Heart right ventricle (tissue), 16 donors: ENCODE measurements at regions not wholly inside any gene's neighbourhood (a gene's known extent, or its start where the extent isn't known, plus 50 kb on each side); places are given as distances from the start of the nearest gene placed in this dataset.

Experiments used
- ATAC-seq, 8 donors: fragments of 200-7000 bp; cut with Tn5 transposase; one replicate each; pipeline ENCODE4 v1.9.1; 2020; ENCODE audit warnings: mild to moderate bottlenecking in 8 of 8, moderate library complexity in 8 of 8, moderate number of reproducible peaks in 1 of 8
- DNase-seq, 2 donors: peaks; one replicate each; pipeline ENCODE4 v3.0.0-alpha.2; 2020
- H3K27ac ChIP-seq, 10 donors: fragments of 200-600 bp; sonication (generic) in 2 of 10; one replicate each; pipeline versions ENCODE4 v1.5.0 to v1.8.0; 2020 to 2022; ENCODE audit warnings: mild to moderate bottlenecking in 3 of 10
- H3K27me3 ChIP-seq, 7 donors: fragments of 200-600 bp; one replicate each; pipeline ENCODE4 v1.8.0; 2021 to 2022; ENCODE audit warnings: mild to moderate bottlenecking in 2 of 7
- H3K36me3 ChIP-seq, 9 donors: fragments of 200-600 bp; sonication (generic) in 1 of 9; one replicate each; pipeline versions ENCODE4 v1.5.0 to v1.8.0; 2020 to 2022; ENCODE audit warnings: mild to moderate bottlenecking in 2 of 9
- H3K4me1 ChIP-seq, 9 donors: fragments of 200-600 bp; sonication (generic) in 1 of 9; one replicate each; pipeline versions ENCODE4 v1.5.0 to v1.8.0; 2020 to 2022; ENCODE audit warnings: mild to moderate bottlenecking in 4 of 9
- H3K4me3 ChIP-seq, 10 donors: fragments of 200-600 bp; sonication (generic) in 2 of 10; one replicate each; pipeline versions ENCODE4 v1.5.0 to v1.8.0; 2020 to 2022; ENCODE audit warnings: mild to moderate bottlenecking in 7 of 10, moderate library complexity in 2 of 10
- H3K9me3 ChIP-seq, 11 donors: fragments of 200-600 bp in 10 of 11; sonication (generic) in 2 of 11; one replicate each; pipeline versions ENCODE4 v1.5.0 to v1.8.0; 2013 to 2022; ENCODE audit warnings: mild to moderate bottlenecking in 2 of 11, control low read depth in 1 of 11, moderate library complexity in 1 of 11
- WGBS, 2 donors: extraction: QIAGEN DNeasy Blood & Tissue Kit; methylation state at CpG; one replicate each; pipeline ENCODE4 v1.1.7; 2013; ENCODE audit warnings: inconsistent platforms in 1 of 2; 5-methylcytosine and 5-hydroxymethylcytosine counted together
- intact Hi-C, 10 donors: fragments of 100-400 bp; cut with DNase I; formaldehyde crosslinking; loops; one replicate each; pipeline versions ENCODE4 v1.11.1 to v1.14.2; 2022
- TF ChIP-seq, protein P1 (sequence below), 9 donors: fragments of 200-600 bp; sonication (generic) in 2 of 9; IDR thresholded peaks; one replicate each; pipeline versions ENCODE4 v1.5.0 to v1.8.0; 2021 to 2022; ENCODE audit warnings: antibody characterized with exemption in 9 of 9, mild to moderate bottlenecking in 5 of 9, moderate library complexity in 1 of 9
- donor health status: Arrhythmogenic right ventricular cardiomyopathy.
- donor health status: ischemic (EF 13 %, LVEDD 7.1; RV severe dilation, severe dysfunction).
- donor health status: healthy with polysubstance abuse.
- donor health status: DM: no; HTN: yes; CAD: no.
- donor health status: DM: no; HTN: no; CAD: no.
- donor health status: ischemic (EF 25% LVEDD 6.9; RV normal size, moderate dysfunction).
- donor health status: ischemic (EF 25% LVEDD 5.7; RV mildly dilated, moderate dysfunction).
- donor health status: healthy.
- donor health status: DM: yes; HTN: yes; CAD: no.
- donor health status: Ischemic cardiomyopathy.
- donor health status: ischemic (EF 35%, LVEDD 5.7; RV mildly dilated, moderate dysfunction).
- donor health status: nonischemic (EF 11% LVEDD 7.7; RV severe dilation, severe dysfunction).
- donor health status: DM: yes; HTN: yes; CAD: no.
- donor health status: PGD.
- donor health status: ischemic (EF 29% LVEDD 5.4; RV normal size, mild dysfunction).
- donor health status: nonischemic (EF 23%, LVEDD 6.1; RV moderate dilation, normal function).

DNA sequence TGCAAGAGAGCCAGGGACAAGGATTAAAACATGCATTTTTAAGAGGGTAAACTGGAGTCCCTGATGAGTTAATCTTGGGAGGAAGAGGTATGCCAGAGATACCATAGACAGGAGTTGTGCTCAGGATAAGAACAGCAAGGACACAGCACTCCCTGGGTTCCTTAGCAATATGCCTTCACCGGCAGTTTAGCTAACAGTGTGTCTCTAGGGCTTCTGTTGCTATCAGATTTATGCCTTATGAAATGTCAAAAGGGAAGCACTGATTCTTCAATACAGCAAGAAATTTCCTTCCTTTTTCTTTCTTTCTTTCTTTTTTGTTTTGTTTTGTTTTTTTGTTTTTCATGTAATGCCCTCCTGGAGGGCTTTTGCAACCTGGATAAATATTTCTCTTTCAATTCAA, 71.3 kb upstream of the LARGE1 start:
- DNase-seq (no peak), ATAC-seq (no peak)
- Histone ChIP-seq H3K4me3 (no peak overlapping the region), H3K27ac (no peak overlapping the region), H3K4me1 (no peaks in the 10 kb centered on the region), H3K36me3 (no peaks in the 10 kb centered on the region), H3K9me3 (peaks cover 0 to 8% (median 0%) of the 10 kb centered on the region in 11 donors), H3K27me3 (peaks cover 0 to 37% (median 5%) of the 10 kb centered on the region in 7 donors)
- intact Hi-C loops: no loop called here
- 48 to 52% methylated on average over 1 of the region's 1 CpG for WGBS, 2 donors
- TF ChIP-seq, protein P1, sequence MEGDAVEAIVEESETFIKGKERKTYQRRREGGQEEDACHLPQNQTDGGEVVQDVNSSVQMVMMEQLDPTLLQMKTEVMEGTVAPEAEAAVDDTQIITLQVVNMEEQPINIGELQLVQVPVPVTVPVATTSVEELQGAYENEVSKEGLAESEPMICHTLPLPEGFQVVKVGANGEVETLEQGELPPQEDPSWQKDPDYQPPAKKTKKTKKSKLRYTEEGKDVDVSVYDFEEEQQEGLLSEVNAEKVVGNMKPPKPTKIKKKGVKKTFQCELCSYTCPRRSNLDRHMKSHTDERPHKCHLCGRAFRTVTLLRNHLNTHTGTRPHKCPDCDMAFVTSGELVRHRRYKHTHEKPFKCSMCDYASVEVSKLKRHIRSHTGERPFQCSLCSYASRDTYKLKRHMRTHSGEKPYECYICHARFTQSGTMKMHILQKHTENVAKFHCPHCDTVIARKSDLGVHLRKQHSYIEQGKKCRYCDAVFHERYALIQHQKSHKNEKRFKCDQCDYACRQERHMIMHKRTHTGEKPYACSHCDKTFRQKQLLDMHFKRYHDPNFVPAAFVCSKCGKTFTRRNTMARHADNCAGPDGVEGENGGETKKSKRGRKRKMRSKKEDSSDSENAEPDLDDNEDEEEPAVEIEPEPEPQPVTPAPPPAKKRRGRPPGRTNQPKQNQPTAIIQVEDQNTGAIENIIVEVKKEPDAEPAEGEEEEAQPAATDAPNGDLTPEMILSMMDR (IDR thresholded peaks at IDR 0.05): no peak

DNA sequence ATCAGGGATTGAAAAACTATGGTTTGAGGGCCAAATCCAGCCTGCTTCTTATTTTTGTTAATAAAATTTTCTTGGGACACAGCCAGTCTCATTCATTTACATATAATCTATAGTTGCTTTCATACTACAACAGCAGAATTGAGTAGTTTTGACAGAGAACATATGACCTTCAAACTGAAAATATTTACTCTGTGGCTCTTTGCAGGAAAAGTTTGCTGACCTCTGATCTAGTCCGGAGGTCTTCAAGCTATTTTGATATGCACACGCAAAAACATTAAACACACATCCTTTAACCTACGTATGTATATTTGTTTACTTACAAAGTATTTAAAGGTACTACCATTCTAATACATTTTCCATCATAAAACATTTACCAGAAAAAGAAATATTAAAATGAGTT, 76.5 kb upstream of the LARGE1 start:
- Histone ChIP-seq H3K4me1 (no peaks in the 10 kb centered on the region), H3K27ac (no peak overlapping the region), H3K27me3 (peaks cover 0 to 26% (median 5%) of the 10 kb centered on the region in 7 donors), H3K4me3 (no peak overlapping the region), H3K9me3 (peaks cover 0 to 49% (median 21%) of the 10 kb centered on the region in 11 donors), H3K36me3 (no peaks in the 10 kb centered on the region)
- intact Hi-C loops: no loop called here
- TF ChIP-seq, protein P1 (IDR thresholded peaks at IDR 0.05): no peak
- ATAC-seq (no peak), DNase-seq (no peak)
- WGBS, 2 donors: 77 to 86% methylated on average over 3 of the region's 3 CpGs

DNA sequence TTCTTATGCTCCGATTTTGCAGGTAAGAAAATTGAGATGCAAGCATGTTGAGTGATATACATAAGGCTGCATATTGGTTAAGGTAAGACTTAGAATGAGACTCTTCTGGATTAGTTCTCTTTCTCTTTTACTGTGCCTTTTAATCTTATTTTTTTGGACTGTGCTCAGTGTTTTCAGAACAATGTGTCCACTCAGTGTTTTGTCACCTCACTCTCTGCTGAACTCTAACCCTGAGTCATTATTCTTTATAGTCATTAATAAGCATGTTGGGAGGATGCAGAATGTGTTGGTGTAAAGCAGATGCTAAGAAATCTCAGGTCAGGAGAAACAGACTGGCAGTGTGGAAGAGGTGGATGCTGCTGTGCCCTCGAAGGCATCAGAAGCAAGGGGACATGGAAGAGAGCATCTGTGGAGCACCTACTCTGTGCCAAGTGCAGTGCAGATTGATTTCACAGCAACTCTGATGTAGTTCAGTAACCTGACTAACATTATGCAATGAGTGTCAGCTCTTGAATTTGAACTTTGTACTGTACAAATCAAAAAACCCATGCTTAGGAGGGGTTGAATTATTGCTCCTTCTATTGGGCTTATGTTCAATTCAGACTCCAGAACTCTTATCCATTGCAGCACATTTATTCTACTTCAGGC, 80.7 kb upstream of the LARGE1 start:
- Histone ChIP-seq H3K9me3 (peaks cover 0 to 52% (median 21%) of the 10 kb centered on the region in 11 donors), H3K27me3 (no peaks in the 10 kb centered on the region), H3K4me3 (no peak overlapping the region), H3K27ac (no peak overlapping the region), H3K4me1 (no peaks in the 10 kb centered on the region), H3K36me3 (no peaks in the 10 kb centered on the region)
- TF ChIP-seq, protein P1 (IDR thresholded peaks at IDR 0.05): no peak
- intact Hi-C loops: no loop called here
- WGBS, 2 donors: 71 to 76% methylated on average over 2 of the region's 2 CpGs
- ATAC-seq: no peak
- no peak for DNase-seq

DNA sequence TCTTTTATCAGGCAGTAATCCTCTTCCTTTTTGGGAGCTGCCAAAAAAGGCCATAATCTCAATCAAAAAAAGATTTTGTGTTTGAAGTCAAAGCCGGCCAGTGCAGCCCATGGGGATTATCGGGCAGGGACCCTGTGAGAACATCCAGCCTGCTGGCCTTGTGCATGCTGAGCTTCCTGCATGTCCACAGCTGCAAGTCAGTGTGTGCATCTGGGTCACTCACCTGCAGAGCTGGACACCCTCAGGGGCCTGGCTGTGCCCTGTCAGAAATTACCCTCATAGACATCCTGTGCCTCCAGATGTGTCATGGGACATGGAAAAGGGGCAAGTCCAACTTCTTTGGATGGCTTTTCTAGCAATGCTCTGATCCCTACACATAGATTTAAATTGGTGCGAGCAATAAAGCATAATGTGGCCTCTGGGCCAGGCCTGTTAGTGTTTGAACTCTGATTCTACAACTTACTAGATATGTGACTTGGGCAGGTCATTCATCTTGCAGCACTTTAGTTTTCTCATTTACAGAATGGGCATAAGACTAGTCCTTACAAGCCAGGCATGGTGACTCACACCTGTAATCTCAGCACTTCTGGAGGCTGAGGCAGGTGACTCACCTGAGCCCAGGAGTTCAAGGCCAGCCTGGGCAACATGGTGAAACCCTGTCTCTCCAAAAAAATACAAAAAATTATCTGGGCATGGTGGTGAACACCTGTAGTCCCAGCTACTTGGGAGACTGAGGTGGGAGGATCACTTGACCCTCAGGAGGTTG, 81.6 kb upstream of the LARGE1 start:
- WGBS, 2 donors: 69 to 72% methylated on average over 3 of the region's 3 CpGs
- DNase-seq (no peak), ATAC-seq (no peak)
- Histone ChIP-seq H3K36me3 (no peaks in the 10 kb centered on the region), H3K4me3 (no peak overlapping the region), H3K4me1 (no peaks in the 10 kb centered on the region), H3K9me3 (peaks cover 0 to 52% (median 21%) of the 10 kb centered on the region in 11 donors), H3K27me3 (no peaks in the 10 kb centered on the region), H3K27ac (no peak overlapping the region)
- intact Hi-C loops: no loop called here
- TF ChIP-seq, protein P1 (IDR thresholded peaks at IDR 0.05): no peak
